ENCODE measurements at regions not wholly inside any gene's neighbourhood (a gene's known extent, or its start where the extent isn't known, plus 50 kb on each side); places are given as distances from the start of the nearest gene placed in this dataset.
"Not testable (repeated sequence)": the region's sequence is repeated elsewhere in the genome, so short reads cannot be mapped to it uniquely, and the experiment has no call there.

DNA sequence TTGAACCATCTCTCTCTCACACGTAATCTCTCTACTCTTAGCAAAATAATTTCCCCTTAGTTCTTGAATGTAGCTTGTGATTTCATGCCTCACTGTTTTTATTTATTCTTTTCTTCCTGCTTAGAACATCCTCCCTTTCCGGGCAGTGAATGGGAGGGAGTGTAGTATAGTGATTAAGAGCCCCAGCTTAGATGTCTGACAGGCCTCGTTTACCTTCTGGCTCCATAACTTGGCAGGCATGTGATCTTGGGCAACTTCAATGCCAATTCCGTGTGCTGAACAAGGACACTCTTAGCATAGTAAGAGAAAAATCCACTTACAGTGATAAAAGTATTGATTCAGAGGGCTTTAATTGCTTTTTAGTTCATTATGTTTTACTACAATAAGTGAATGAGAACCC is 96.3 kb upstream of the TNPO1 start:
- TF ChIP-seq, protein P1, sequence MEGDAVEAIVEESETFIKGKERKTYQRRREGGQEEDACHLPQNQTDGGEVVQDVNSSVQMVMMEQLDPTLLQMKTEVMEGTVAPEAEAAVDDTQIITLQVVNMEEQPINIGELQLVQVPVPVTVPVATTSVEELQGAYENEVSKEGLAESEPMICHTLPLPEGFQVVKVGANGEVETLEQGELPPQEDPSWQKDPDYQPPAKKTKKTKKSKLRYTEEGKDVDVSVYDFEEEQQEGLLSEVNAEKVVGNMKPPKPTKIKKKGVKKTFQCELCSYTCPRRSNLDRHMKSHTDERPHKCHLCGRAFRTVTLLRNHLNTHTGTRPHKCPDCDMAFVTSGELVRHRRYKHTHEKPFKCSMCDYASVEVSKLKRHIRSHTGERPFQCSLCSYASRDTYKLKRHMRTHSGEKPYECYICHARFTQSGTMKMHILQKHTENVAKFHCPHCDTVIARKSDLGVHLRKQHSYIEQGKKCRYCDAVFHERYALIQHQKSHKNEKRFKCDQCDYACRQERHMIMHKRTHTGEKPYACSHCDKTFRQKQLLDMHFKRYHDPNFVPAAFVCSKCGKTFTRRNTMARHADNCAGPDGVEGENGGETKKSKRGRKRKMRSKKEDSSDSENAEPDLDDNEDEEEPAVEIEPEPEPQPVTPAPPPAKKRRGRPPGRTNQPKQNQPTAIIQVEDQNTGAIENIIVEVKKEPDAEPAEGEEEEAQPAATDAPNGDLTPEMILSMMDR (IDR thresholded peaks at IDR 0.05; ENCODE audit: insufficient read depth, low read length, severe bottlenecking), result no peak
- no peak for FAIRE-seq
- no peaks in the 10 kb centered on the region for H3K36me3 ChIP-seq (ENCODE audit: control insufficient read depth, insufficient read depth, low read length)

DNA sequence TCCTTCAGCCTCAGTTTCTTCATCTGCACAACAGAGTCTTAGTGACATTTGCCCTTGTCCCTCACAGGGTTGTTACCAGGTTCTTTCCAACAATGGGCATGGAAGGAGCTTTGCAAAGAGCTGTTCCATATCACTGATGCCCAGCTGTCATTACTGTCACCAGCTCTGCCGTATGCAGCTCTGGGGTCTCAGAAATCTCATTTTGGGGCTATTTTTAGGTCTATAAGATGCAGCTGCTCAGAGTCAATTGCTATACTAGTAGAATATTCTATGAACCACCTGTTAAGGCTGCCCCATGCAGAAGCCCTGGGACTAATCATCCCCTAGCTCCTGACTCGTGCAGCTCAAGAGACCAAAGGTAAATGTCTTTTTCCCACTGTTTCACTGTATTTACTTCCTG is 105.1 kb upstream of the TNPO1 start:
- FAIRE-seq (peak; percentile 7), DNase-seq (ENCODE audit: low read depth) (no peak)
- Histone ChIP-seq H3K4me3 (ENCODE audit: low read depth, low read length) (no peak overlapping the region), H3K36me3 (ENCODE audit: control insufficient read depth, insufficient read depth, low read length) (no peaks in the 10 kb centered on the region), H3K27me3 (ENCODE audit: control insufficient read depth, insufficient read depth, low read length) (no peaks in the 10 kb centered on the region)
- TF ChIP-seq, protein P1 (IDR thresholded peaks at IDR 0.05; ENCODE audit: insufficient read depth, low read length, severe bottlenecking), result no peak

More for the DNA sequence above, 96.3 kb upstream of the TNPO1 start:
- no peak overlapping the region for H3K4me3 ChIP-seq (ENCODE audit: low read depth, low read length)
- no peaks in the 10 kb centered on the region for H3K27me3 ChIP-seq (ENCODE audit: control insufficient read depth, insufficient read depth, low read length)
- DNase-seq (ENCODE audit: low read depth), result no peak

DNA sequence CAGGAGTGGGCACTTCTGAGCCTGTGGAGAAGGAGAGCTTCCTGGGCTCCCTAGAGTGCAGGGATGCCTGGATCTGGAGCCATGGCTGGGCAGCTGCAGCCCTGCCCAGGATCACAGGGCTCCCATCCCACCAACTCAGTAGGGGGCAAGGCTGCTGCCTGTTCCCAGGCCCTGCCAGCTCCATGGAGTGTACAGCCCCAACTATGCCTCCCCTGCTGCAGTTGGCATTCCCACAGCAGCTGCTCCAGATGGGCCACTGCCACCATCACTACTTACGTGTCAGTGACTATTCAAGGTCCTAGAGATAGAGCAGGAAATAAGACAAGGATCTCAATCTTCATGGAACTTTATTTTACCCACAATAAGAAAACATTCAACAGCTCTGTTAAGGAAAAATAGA is 107.1 kb upstream of the TNPO1 start:
- FAIRE-seq, result no peak
- TF ChIP-seq, protein P1 (IDR thresholded peaks at IDR 0.05; ENCODE audit: insufficient read depth, low read length, severe bottlenecking), result no peak

DNA sequence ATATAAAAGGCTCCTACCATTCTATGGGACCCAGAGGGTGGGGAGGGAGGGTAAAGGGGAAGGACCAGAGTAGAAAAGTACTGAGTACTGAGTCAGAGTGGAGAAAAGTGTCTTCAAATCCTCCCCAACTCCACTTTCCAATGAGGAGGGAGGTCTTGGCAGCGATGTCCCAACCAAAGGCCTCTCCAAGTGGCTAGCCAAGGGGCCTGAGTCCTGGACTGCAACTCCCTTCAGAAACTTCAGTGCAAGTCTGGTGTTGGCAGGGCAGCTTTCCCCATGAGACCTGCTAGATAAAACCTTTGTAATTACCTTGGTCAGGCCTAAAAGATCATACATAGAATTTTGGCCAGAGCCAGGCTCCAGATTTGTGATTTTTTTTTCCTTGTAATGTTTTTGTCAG is 111.3 kb upstream of the TNPO1 start:
- no peaks in the 10 kb centered on the region for H3K36me3 ChIP-seq (ENCODE audit: control insufficient read depth, insufficient read depth, low read length)
- FAIRE-seq, result no peak
- TF ChIP-seq, protein P1 (IDR thresholded peaks at IDR 0.05; ENCODE audit: insufficient read depth, low read length, severe bottlenecking), result no peak
- H3K4me3 ChIP-seq (ENCODE audit: low read depth, low read length), result no peak overlapping the region
- H3K27me3 ChIP-seq (ENCODE audit: control insufficient read depth, insufficient read depth, low read length), result no peaks in the 10 kb centered on the region
- no peak for DNase-seq (ENCODE audit: low read depth)

More for the DNA sequence above, 107.1 kb upstream of the TNPO1 start:
- DNase-seq (ENCODE audit: low read depth), result no peak
- Histone ChIP-seq H3K4me3 (ENCODE audit: low read depth, low read length) (no peak overlapping the region), H3K36me3 (ENCODE audit: control insufficient read depth, insufficient read depth, low read length) (no peaks in the 10 kb centered on the region), H3K27me3 (ENCODE audit: control insufficient read depth, insufficient read depth, low read length) (no peaks in the 10 kb centered on the region)

DNA sequence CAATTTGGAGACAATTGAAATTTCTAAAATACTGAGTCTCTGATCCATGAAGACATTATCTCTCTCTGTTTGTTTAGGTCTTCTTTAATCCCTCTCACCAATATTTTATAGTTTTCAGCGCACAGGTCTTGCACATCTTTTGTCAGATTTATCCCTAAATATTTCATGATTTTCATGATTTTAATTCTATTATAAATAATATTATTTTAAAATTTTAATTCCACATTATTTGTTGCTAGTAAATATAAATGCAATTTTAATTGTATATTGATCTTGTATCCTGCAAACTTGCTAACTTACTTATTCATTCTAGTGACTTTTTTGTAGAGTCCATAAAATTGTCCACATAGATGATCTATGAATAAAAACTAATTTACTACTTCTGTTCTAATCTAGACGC is 112.6 kb upstream of the TNPO1 start:
- no peak for DNase-seq (ENCODE audit: low read depth)
- TF ChIP-seq, protein P1 (IDR thresholded peaks at IDR 0.05; ENCODE audit: insufficient read depth, low read length, severe bottlenecking), result no peak
- no peak overlapping the region for H3K4me3 ChIP-seq (ENCODE audit: low read depth, low read length)
- FAIRE-seq, result no peak
- no peaks in the 10 kb centered on the region for H3K36me3 ChIP-seq (ENCODE audit: control insufficient read depth, insufficient read depth, low read length)
- H3K27me3 ChIP-seq (ENCODE audit: control insufficient read depth, insufficient read depth, low read length), result no peaks in the 10 kb centered on the region

DNA sequence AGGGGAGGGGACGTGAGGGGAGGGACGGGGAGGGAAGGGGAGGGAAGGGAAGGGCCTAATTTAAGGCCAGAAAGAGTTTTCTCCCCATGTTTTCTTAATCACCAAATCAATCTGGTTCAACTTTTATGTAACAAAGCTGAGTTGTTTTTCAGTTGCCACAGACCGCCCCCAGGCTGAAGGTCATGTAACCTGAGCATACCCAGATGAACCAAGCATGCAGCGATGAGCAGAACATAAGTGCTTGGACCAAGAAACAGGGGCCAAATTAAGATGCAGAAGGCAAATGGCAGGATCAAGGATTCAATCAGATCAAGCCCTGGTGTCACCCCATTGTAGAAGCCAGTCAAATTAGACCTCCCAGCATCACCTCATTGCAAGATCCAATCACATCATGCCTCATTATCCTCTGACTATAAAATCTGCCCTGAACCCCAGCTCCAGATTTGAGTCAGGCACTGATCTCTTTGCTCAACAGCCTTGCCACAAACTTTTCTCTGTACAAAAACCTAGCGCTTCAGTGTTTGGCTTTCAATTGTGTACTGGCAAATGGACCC is 113.5 kb upstream of the TNPO1 start:
- TF ChIP-seq, protein P1 (IDR thresholded peaks at IDR 0.05; ENCODE audit: insufficient read depth, low read length, severe bottlenecking), result no peak
- H3K36me3 ChIP-seq (ENCODE audit: control insufficient read depth, insufficient read depth, low read length), result no peaks in the 10 kb centered on the region
- no peak overlapping the region for H3K4me3 ChIP-seq (ENCODE audit: low read depth, low read length)
- H3K27me3 ChIP-seq (ENCODE audit: control insufficient read depth, insufficient read depth, low read length), result no peaks in the 10 kb centered on the region
- no peak for DNase-seq (ENCODE audit: low read depth)
- FAIRE-seq, result no peak

DNA sequence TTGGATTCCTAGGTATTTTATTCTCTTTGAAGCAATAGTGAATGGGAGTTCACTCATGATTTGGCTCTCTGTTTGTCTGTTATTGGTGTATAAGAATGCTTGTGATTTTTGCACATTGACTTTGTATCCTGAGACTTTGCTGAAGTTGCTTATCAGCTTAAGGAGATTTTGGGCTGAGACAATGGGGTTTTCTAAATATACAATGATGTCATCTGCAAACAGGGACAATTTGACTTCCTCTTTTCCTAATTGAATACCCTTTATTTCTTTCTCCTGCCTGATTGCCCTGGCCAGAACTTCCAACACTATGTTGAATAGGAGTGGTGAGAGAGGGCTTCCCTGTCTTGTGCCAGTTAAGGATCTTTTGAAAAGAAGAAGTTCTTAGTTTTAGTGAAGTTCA is 114.4 kb upstream of the TNPO1 start:
- not testable (repeated sequence) for FAIRE-seq; H3K36me3 ChIP-seq (ENCODE audit: control insufficient read depth, insufficient read depth, low read length); H3K4me3 ChIP-seq (ENCODE audit: low read depth, low read length); H3K27me3 ChIP-seq (ENCODE audit: control insufficient read depth, insufficient read depth, low read length); DNase-seq (ENCODE audit: low read depth)

Measured in bronchial epithelial cell (primary cell).